Neural crest cell (in vitro differentiated cells): ENCODE measurements at regions not wholly inside any gene's neighbourhood (a gene's known extent, or its start where the extent isn't known, plus 50 kb on each side); places are given as distances from the start of the nearest gene placed in this dataset.

Experiments
- DNase-seq: peaks from one replicate; pipeline ENCODE4 v3.0.0; 2021; ENCODE audit warnings: low read depth, mixed read lengths, low spot score
- H3K27ac Mint-ChIP-seq: one replicate; pipeline ENCODE4 v1.8.0; 2021; ENCODE audit warnings: mild to moderate bottlenecking, mixed read lengths; ENCODE audit not compliant: unreplicated experiment
- H3K27me3 Mint-ChIP-seq: 2 replicates; pipeline ENCODE4 v1.8.0; 2021; ENCODE audit warnings: low read depth, mild to moderate bottlenecking, mixed read lengths
- H3K36me3 Mint-ChIP-seq: 2 replicates; pipeline ENCODE4 v1.8.0; 2021; ENCODE audit warnings: low read depth, mild to moderate bottlenecking, mixed read lengths
- H3K4me1 Mint-ChIP-seq: 2 replicates; pipeline ENCODE4 v1.8.0; 2021; ENCODE audit warnings: mixed read lengths
- H3K4me3 Mint-ChIP-seq: one replicate; pipeline ENCODE4 v1.8.0; 2021; ENCODE audit warnings: mild to moderate bottlenecking, mixed read lengths
- H3K9me3 Mint-ChIP-seq: 2 replicates; pipeline ENCODE4 v1.8.0; 2021; ENCODE audit warnings: mixed read lengths
- TF ChIP-seq, protein P1 (sequence below): fragments of 200-600 bp; sonication (generic); conservative IDR thresholded peaks from 2 replicates; pipeline ENCODE4 v1.5.0; 2021; ENCODE audit warnings: antibody characterized with exemption, mild to moderate bottlenecking

DNA sequence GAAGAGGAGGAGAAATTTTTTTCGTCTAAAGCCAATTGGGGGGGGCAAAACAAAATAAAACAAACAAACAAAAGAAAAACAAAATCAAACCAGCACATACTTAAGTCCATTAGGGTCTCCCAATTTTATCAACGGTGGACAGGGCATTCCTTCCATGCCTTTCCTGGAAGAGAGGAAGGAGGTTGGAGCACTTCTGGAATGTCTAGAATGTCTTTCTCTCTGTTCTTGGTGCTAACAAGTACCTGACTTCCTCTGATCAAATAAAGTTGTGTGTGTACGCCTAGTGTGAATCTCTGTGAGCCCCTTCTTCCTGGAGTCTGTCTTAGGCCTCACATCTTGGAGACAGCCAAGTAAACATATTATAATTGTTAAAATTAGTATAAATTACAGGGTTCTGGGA is 399.0 kb upstream of the LRRTM1 start:
- Mint-ChIP-seq H3K9me3 (peaks cover 2% of the 10 kb centered on the region), H3K4me3 (no peak overlapping the region), H3K4me1 (no peaks in the 10 kb centered on the region), H3K27me3 (no peaks in the 10 kb centered on the region), H3K36me3 (no peaks in the 10 kb centered on the region), H3K27ac (no peak overlapping the region)
- DNase-seq = no peak
- TF ChIP-seq, protein P1, sequence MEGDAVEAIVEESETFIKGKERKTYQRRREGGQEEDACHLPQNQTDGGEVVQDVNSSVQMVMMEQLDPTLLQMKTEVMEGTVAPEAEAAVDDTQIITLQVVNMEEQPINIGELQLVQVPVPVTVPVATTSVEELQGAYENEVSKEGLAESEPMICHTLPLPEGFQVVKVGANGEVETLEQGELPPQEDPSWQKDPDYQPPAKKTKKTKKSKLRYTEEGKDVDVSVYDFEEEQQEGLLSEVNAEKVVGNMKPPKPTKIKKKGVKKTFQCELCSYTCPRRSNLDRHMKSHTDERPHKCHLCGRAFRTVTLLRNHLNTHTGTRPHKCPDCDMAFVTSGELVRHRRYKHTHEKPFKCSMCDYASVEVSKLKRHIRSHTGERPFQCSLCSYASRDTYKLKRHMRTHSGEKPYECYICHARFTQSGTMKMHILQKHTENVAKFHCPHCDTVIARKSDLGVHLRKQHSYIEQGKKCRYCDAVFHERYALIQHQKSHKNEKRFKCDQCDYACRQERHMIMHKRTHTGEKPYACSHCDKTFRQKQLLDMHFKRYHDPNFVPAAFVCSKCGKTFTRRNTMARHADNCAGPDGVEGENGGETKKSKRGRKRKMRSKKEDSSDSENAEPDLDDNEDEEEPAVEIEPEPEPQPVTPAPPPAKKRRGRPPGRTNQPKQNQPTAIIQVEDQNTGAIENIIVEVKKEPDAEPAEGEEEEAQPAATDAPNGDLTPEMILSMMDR = no peak

DNA sequence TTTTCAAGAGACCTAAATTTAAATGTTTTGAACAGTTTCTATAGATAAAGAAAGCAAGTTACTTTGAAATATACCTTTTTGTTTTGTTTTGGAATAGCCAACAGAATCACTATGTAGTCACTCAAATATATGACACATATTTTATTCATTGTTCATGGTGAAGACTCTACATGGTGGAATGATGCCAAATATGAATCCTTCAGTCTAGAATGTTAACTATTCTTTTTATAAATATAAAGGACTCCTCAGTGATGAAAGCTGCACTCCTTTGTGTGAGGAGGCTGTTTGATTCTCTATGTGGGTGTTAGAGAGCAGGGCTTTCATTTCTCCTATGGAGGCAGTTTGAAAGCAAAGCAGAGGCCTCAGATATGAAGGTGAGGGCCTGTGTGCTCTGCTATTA is 396.4 kb upstream of the LRRTM1 start:
- H3K36me3 Mint-ChIP-seq = no peaks in the 10 kb centered on the region
- no peak overlapping the region for H3K4me3 Mint-ChIP-seq
- H3K9me3 Mint-ChIP-seq = peaks cover 2% of the 10 kb centered on the region
- TF ChIP-seq, protein P1 = no peak
- no peak overlapping the region for H3K27ac Mint-ChIP-seq
- no peaks in the 10 kb centered on the region for H3K27me3 Mint-ChIP-seq
- H3K4me1 Mint-ChIP-seq = no peaks in the 10 kb centered on the region
- no peak for DNase-seq
